A673 (cell line): ENCODE measurements at regions not wholly inside any gene's neighbourhood (a gene's known extent, or its start where the extent isn't known, plus 50 kb on each side); places are given as distances from the start of the nearest gene placed in this dataset.
"Not testable (repeated sequence)": the region's sequence is repeated elsewhere in the genome, so short reads cannot be mapped to it uniquely, and the experiment has no call there.

Experiments
- BruUV-seq: library from RNA; stranded (reverse); fragments of 400-500 nt; replicated peaks from 2 replicates; lab custom pipeline; 2021; lab: Mats Ljungman, UMichigan
- CTCF ChIA-PET: fragments of 300-600 bp; sonication (Branson Sonifier 250); formaldehyde crosslinking; loops from one replicate; lab custom pipeline; 2022; ENCODE audit warnings: antibody characterized with exemption; lab: Charles Lee
- POLR2A ChIA-PET: fragments of 300-600 bp; sonication (Branson Sonifier 250); formaldehyde crosslinking; loops from one replicate; lab custom pipeline; 2022; ENCODE audit warnings: antibody characterized with exemption; ENCODE audit not compliant: low non-redundant PET; lab: Charles Lee
- DNase-seq: peaks from one replicate; pipeline ENCODE4 v3.0.0-alpha.2; 2015; ENCODE audit warnings: low spot score
- H3K27ac ChIP-seq: fragments of 200-600 bp; sonication (generic); 2 replicates; pipeline ENCODE4 v1.5.1; 2016; ENCODE audit warnings: mixed run types, low read depth, mild to moderate bottlenecking, mixed read lengths, antibody characterized with exemption, low read length; ENCODE audit not compliant: poor library complexity, severe bottlenecking
- H3K27me3 ChIP-seq: fragments of 200-600 bp; sonication (generic); replicated peaks from 2 replicates; pipeline ENCODE4 v1.6.1; 2017; ENCODE audit warnings: mixed run types, low read depth, mild to moderate bottlenecking, mixed read lengths, antibody characterized with exemption, low read length; ENCODE audit not compliant: insufficient read depth, poor library complexity
- H3K36me3 ChIP-seq: fragments of 200-600 bp; sonication (generic); 2 replicates; pipeline ENCODE4 v1.6.1; 2016; ENCODE audit warnings: mixed run types, mild to moderate bottlenecking, mixed read lengths, antibody characterized with exemption, low read length; ENCODE audit not compliant: insufficient read depth, poor library complexity, severe bottlenecking
- H3K4me1 ChIP-seq: fragments of 200-600 bp; sonication (generic); 2 replicates; pipeline ENCODE4 v1.6.1; 2017; ENCODE audit warnings: mixed run types, mild to moderate bottlenecking, mixed read lengths, antibody characterized with exemption, low read length; ENCODE audit not compliant: insufficient read depth, poor library complexity, severe bottlenecking
- H3K4me3 ChIP-seq: fragments of 200-600 bp; sonication (generic); 2 replicates; pipeline ENCODE4 v1.5.1; 2016; ENCODE audit warnings: low read depth, mixed run types, mild to moderate bottlenecking, mixed read lengths, low read length; ENCODE audit not compliant: poor library complexity, severe bottlenecking
- H3K9me3 ChIP-seq: fragments of 200-600 bp; sonication (generic); 2 replicates; pipeline ENCODE4 v1.6.1; 2016; ENCODE audit warnings: mixed run types, low read depth, mild to moderate bottlenecking, mixed read lengths, antibody characterized with exemption, low read length; ENCODE audit not compliant: poor library complexity, severe bottlenecking
- CTCF ChIP-seq: fragments of 300-800, 200-600 bp; sonication (generic); conservative IDR thresholded peaks from 2 replicates; pipeline ENCODE4 v1.5.1; 2017; ENCODE audit warnings: low read depth, mild to moderate bottlenecking, antibody characterized with exemption, low read length, moderate library complexity, mixed read lengths
- EZH2 ChIP-seq: fragments of 200-600 bp; sonication (generic); IDR thresholded peaks from 2 replicates; pipeline ENCODE4 v1.6.1; 2017; ENCODE audit warnings: borderline replicate concordance, low read depth, mild to moderate bottlenecking, mixed read lengths, antibody characterized with exemption, low read length; ENCODE audit not compliant: poor library complexity, severe bottlenecking
- intact Hi-C: fragments of 100-400 bp; cut with micrococcal nuclease; formaldehyde crosslinking; loops from one replicate; pipeline ENCODE4 v1.10.0; 2022; ENCODE audit not compliant: unreplicated experiment

- no peaks in the 10 kb centered on the region for H3K27me3 ChIP-seq
- H3K36me3 ChIP-seq = no peaks in the 10 kb centered on the region
- intact Hi-C loops = no loop called here
- no peaks in the 10 kb centered on the region for H3K4me1 ChIP-seq
- H3K9me3 ChIP-seq = no peaks in the 10 kb centered on the region
- no peak for TF ChIP-seq CTCF
- no peak for TF ChIP-seq EZH2
- no peak for DNase-seq
- no TSS peak for BruUV-seq
- H3K27ac ChIP-seq = no peak overlapping the region
- CTCF ChIA-PET = no interaction called here
- no peak overlapping the region for H3K4me3 ChIP-seq
- POLR2A ChIA-PET = no interaction called here
Measured at GRCh38 chrX:85561231-85561630, 181.8 kb upstream of the POF1B start.

GRCh38 chrX:85544609-85545008 lies 165.1 kb upstream of the POF1B start:
- no peak overlapping the region for H3K27ac ChIP-seq
- H3K4me3 ChIP-seq = no peak overlapping the region
- no peak for TF ChIP-seq EZH2
- peak; percentile 59; the same call in 1 of the 2 replicates for TF ChIP-seq CTCF
- ChIA-PET POLR2A (no interaction called here), CTCF (no interaction called here)
- intact Hi-C loops = loop anchor here (5.0 kb wide), 1 partner anchor 817 kb away; no protein-coding TSS in a partner anchor
- H3K9me3 ChIP-seq = no peaks in the 10 kb centered on the region
- no peaks in the 10 kb centered on the region for H3K36me3 ChIP-seq
- no TSS peak for BruUV-seq
- no peaks in the 10 kb centered on the region for H3K4me1 ChIP-seq
- no peaks in the 10 kb centered on the region for H3K27me3 ChIP-seq
- DNase-seq = peak; percentile 3

GRCh38 chrX:85543866-85544265 lies 164.4 kb upstream of the POF1B start:
- no peaks in the 10 kb centered on the region for H3K4me1 ChIP-seq
- BruUV-seq = no TSS peak
- H3K27me3 ChIP-seq = no peaks in the 10 kb centered on the region
- H3K9me3 ChIP-seq = no peaks in the 10 kb centered on the region
- no peak for DNase-seq
- CTCF ChIA-PET = no interaction called here
- POLR2A ChIA-PET = no interaction called here
- H3K27ac ChIP-seq = no peak overlapping the region
- H3K36me3 ChIP-seq = no peaks in the 10 kb centered on the region
- TF ChIP-seq CTCF = no peak
- TF ChIP-seq EZH2 = no peak
- no peak overlapping the region for H3K4me3 ChIP-seq
- intact Hi-C loops = loop anchor here (2.0 to 5.0 kb wide), 2 partner anchors 433 to 817 kb away; no protein-coding TSS in a partner anchor

- CTCF ChIA-PET, intact Hi-C loops, H3K36me3 ChIP-seq, H3K4me3 ChIP-seq, H3K4me1 ChIP-seq, H3K27ac ChIP-seq, DNase-seq, POLR2A ChIA-PET, BruUV-seq, H3K9me3 ChIP-seq, H3K27me3 ChIP-seq: not testable (repeated sequence)
Measured at GRCh38 chrX:85529141-85529540, 149.7 kb upstream of the POF1B start.
